ENCODE measurements at regions not wholly inside any gene's neighbourhood (a gene's known extent, or its start where the extent isn't known, plus 50 kb on each side); places are given as distances from the start of the nearest gene placed in this dataset.
"Not testable (repeated sequence)": the region's sequence is repeated elsewhere in the genome, so short reads cannot be mapped to it uniquely, and the experiment has no call there.

DNA sequence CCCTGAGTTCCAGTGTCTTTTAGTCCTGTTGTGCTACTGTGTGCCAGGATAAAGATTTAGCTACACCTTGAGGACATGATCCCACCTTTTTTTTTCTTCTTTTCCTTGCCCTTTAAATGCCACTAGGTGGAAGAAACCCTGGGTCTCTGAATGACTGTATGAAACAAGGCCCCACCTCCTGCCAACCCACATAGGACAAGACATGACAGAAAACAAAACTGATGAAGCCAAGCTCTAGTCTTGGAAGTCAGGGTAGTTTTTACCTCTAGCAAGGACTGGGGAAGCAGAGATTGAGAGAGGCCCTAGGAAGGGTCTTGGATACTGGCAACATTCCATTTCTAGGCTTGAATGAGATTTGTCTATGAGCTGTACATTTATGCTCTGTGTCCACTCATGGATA, 410.7 kb downstream of the MIAT start:
- Mint-ChIP-seq H3K4me3 (no peak overlapping the region), H3K27ac (no peak overlapping the region), H3K36me3 (no peaks in the 10 kb centered on the region), H3K9me3 (no peaks in the 10 kb centered on the region), H3K27me3 (ENCODE audit: low read depth) (peaks cover 43% of the 10 kb centered on the region), H3K4me1 (peaks cover 12% of the 10 kb centered on the region)
- TF ChIP-seq, protein P1, sequence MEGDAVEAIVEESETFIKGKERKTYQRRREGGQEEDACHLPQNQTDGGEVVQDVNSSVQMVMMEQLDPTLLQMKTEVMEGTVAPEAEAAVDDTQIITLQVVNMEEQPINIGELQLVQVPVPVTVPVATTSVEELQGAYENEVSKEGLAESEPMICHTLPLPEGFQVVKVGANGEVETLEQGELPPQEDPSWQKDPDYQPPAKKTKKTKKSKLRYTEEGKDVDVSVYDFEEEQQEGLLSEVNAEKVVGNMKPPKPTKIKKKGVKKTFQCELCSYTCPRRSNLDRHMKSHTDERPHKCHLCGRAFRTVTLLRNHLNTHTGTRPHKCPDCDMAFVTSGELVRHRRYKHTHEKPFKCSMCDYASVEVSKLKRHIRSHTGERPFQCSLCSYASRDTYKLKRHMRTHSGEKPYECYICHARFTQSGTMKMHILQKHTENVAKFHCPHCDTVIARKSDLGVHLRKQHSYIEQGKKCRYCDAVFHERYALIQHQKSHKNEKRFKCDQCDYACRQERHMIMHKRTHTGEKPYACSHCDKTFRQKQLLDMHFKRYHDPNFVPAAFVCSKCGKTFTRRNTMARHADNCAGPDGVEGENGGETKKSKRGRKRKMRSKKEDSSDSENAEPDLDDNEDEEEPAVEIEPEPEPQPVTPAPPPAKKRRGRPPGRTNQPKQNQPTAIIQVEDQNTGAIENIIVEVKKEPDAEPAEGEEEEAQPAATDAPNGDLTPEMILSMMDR (IDR thresholded peaks at IDR 0.05; ENCODE audit: unreplicated experiment) = no peak
- DNase-seq (ENCODE audit: low spot score in 2 of 2, unreplicated experiment in 2 of 2) = no peak

DNA sequence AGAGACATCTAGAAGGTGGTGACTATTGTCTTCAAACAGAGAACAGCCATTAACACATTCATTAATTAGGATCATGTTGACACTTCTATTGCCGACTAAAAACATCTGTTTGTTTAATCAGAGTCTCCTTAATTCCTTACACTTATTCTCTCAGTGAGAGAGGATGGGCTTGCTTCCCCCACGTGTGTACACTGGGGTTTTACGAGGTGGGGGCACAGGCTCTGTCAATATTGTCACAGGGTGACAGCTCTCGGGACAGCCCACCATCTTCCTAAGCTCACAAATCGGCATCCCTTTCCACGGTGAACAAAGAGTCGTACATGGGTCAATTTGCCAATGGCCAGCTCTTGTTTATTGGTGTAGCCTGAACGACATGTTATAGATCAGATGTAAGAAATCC, 413.2 kb downstream of the MIAT start:
- H3K36me3 Mint-ChIP-seq = no peaks in the 10 kb centered on the region
- H3K4me1 Mint-ChIP-seq = peaks cover 9% of the 10 kb centered on the region
- H3K4me3 Mint-ChIP-seq = no peak overlapping the region
- no peak overlapping the region for H3K27ac Mint-ChIP-seq
- TF ChIP-seq, protein P1 (IDR thresholded peaks at IDR 0.05; ENCODE audit: unreplicated experiment) = no peak
- DNase-seq (ENCODE audit: low spot score in 2 of 2, unreplicated experiment in 2 of 2) = no peak
- no peaks in the 10 kb centered on the region for H3K9me3 Mint-ChIP-seq
- peaks cover 54% of the 10 kb centered on the region for H3K27me3 Mint-ChIP-seq (ENCODE audit: low read depth)

DNA sequence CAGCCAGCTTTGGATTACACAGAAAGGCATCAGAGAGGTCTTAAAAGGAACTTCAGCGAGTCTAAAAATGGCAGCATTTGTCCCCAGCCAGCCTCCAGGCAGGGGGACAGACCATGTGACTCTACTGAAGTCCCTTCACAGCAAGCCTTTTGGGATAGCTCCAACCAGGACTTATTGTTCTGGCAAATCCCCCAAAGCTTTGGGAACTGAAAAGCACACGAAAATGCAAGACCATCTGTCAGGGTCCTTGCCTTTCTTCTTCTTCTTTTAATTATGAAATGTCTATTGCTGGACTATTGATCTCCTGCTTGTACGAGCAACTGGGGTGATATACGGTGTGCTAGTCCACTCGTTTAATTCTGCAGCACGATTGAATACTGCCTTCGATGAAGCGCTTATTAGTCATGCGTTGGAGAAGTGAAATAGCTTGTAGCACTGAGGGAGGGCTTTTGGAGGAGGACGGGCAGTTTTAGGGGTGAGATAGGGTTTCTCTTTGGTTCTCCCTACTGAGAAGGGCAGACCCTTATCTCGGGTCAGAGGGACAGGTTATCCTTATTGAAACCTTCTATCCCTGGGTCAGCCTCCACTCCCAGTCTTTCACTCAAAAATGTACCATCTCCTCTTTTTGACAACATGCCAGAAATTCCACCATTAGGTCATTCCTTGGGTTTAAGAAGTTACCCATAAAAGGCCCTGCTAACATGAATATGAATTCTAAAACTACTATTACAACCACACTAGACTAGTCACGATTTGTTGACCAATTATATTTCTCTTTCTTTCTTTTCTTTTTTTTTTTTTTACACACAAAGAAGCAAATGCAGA, 416.4 kb downstream of the MIAT start:
- Mint-ChIP-seq H3K27me3 (ENCODE audit: low read depth) (peaks cover 62% of the 10 kb centered on the region), H3K4me1 (peaks cover 8% of the 10 kb centered on the region), H3K27ac (no peak overlapping the region), H3K4me3 (no peak overlapping the region), H3K36me3 (no peaks in the 10 kb centered on the region), H3K9me3 (no peaks in the 10 kb centered on the region)
- TF ChIP-seq, protein P1 (IDR thresholded peaks at IDR 0.05; ENCODE audit: unreplicated experiment) = no peak
- no peak for DNase-seq (ENCODE audit: low spot score in 2 of 2, unreplicated experiment in 2 of 2)

DNA sequence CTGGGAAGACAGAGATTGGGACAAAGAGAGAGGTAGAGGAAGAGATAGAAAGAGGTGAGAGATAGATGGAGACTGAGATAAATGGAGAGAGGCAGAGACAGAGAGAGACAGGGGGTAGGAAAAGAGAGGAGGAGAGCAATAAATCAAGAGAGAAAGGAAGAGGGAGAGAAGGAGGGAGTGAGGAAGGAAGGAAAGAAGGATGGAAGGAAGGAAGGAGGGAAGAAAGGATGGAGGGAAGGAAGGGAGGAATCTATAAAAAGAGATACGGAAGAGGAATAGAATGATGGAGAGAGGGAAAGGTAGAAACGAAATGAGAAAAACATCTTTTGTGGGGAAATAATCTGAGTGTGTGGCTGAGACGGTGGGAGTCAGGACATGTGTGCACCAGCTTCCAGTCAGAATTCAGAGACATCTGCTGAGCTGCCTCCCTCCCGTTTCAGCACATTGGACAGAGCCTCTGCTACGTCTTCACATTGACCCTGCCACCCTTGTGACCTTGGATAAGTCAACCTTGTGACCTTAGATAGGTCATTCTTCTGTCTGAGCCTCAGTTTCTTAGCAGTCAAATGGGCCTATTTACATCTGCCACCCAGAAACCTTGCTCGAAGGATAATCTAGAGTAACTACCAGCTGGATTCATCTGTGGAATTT, 417.8 kb downstream of the MIAT start:
- H3K27me3 Mint-ChIP-seq (ENCODE audit: low read depth) = peaks cover 68% of the 10 kb centered on the region
- no peaks in the 10 kb centered on the region for H3K36me3 Mint-ChIP-seq
- TF ChIP-seq, protein P1 (IDR thresholded peaks at IDR 0.05; ENCODE audit: unreplicated experiment) = no peak
- no peak overlapping the region for H3K27ac Mint-ChIP-seq
- H3K4me1 Mint-ChIP-seq = peaks cover 8% of the 10 kb centered on the region
- H3K9me3 Mint-ChIP-seq = no peaks in the 10 kb centered on the region
- no peak overlapping the region for H3K4me3 Mint-ChIP-seq
- no peak for DNase-seq (ENCODE audit: low spot score in 2 of 2, unreplicated experiment in 2 of 2)

DNA sequence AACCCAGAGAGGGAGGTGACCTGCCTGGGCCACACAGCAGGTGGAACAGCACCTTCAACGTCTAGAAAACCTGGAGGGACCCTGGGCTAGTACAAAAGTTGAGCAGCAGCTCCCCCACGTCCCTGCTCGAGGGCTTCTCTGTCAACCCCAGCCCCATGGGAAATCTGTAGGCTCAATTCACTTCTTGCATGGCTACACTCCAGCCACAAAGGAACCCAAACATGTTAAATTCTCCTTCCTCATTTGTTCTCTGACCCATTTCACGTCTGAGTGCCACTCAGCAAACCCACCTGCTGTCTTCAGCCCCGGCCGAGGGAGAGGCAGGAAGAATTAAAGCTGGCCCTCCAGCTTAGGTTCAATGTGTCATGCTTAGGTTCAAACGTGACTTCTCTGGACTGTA, 418.5 kb downstream of the MIAT start:
- H3K27me3 Mint-ChIP-seq (ENCODE audit: low read depth) = peaks cover 69% of the 10 kb centered on the region
- no peak for DNase-seq (ENCODE audit: low spot score in 2 of 2, unreplicated experiment in 2 of 2)
- no peak overlapping the region for H3K4me3 Mint-ChIP-seq
- no peaks in the 10 kb centered on the region for H3K9me3 Mint-ChIP-seq
- no peaks in the 10 kb centered on the region for H3K36me3 Mint-ChIP-seq
- H3K4me1 Mint-ChIP-seq = peaks cover 8% of the 10 kb centered on the region
- H3K27ac Mint-ChIP-seq = no peak overlapping the region
- TF ChIP-seq, protein P1 (IDR thresholded peaks at IDR 0.05; ENCODE audit: unreplicated experiment) = no peak

DNA sequence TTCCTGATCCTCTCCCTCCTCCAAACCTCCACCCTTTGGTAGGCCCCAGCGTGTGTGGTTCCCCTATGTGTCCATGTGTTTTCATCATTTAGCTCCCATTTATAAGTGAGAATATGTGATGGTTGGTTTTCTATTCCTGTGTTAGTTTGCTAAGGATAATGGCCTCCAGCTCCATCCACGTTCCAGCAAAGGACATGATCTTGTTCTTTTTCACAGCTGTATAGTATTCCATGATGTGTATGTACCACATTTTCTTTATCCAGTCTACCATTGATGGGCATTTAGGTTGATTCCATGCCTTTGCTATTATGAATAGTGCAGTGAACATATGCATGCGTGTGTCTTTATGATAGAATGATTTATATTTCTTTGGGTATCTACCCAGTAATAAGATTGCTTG, 420.7 kb downstream of the MIAT start:
- not testable (repeated sequence) for H3K36me3 Mint-ChIP-seq; DNase-seq (ENCODE audit: low spot score in 2 of 2, unreplicated experiment in 2 of 2); H3K27ac Mint-ChIP-seq; H3K9me3 Mint-ChIP-seq; H3K4me1 Mint-ChIP-seq; H3K4me3 Mint-ChIP-seq
- peaks cover 68% of the 10 kb centered on the region for H3K27me3 Mint-ChIP-seq (ENCODE audit: low read depth)
